Uterus (tissue), 3 donors: ENCODE measurements at regions not wholly inside any gene's neighbourhood (a gene's known extent, or its start where the extent isn't known, plus 50 kb on each side); places are given as distances from the start of the nearest gene placed in this dataset.
"Not testable (repeated sequence)": the region's sequence is repeated elsewhere in the genome, so short reads cannot be mapped to it uniquely, and the experiment has no call there.

Experiments used
- DNase-seq, 2 donors: peaks; one replicate each; pipeline ENCODE4 v3.0.0-alpha.2; 2019 to 2020
- H3K27ac ChIP-seq, 2 donors: fragments of 200-600 bp; sonication (generic); 1 replicate in 1 of 2; 2 replicates in 1 of 2; pipeline ENCODE4 v1.5.1; 2016 to 2018
- H3K27me3 ChIP-seq, 2 donors: fragments of 200-600 bp; sonication (generic); one replicate each; pipeline ENCODE4 v1.5.1; 2018 to 2019; ENCODE audit warnings: control low read depth in 1 of 2
- H3K36me3 ChIP-seq, 2 donors: fragments of 200-600 bp; sonication (generic); one replicate each; pipeline ENCODE4 v1.5.1; 2019; ENCODE audit warnings: control low read depth in 1 of 2
- H3K4me1 ChIP-seq, 2 donors: fragments of 200-600 bp; sonication (generic); one replicate each; pipeline ENCODE4 v1.5.1; 2018 to 2019; ENCODE audit warnings: control low read depth in 1 of 2
- H3K4me3 ChIP-seq, 2 donors: fragments of 200-600 bp; sonication (generic); 1 replicate in 1 of 2; 2 replicates in 1 of 2; pipeline ENCODE4 v1.5.1; 2018 to 2019; ENCODE audit warnings: mild to moderate bottlenecking in 1 of 2
- H3K9me3 ChIP-seq, 2 donors: fragments of 200-600 bp; sonication (generic); one replicate each; pipeline ENCODE4 v1.5.1; 2019; ENCODE audit warnings: control low read depth in 1 of 2
- CTCF ChIP-seq, 4 experiments: fragments of 200-600 bp in 2 of 4; fragments of 450-650 bp in 2 of 4; sonication (generic) in 2 of 4; IDR thresholded peaks; one replicate each; pipeline ENCODE4 v1.5.1; 2016 to 2019; ENCODE audit warnings: antibody characterized with exemption in 4 of 4, mild to moderate bottlenecking in 2 of 4, moderate library complexity in 1 of 4
- POLR2A ChIP-seq, 2 donors: fragments of 450-650 bp; IDR thresholded peaks; one replicate each; pipeline ENCODE4 v1.6.1; 2016; ENCODE audit warnings: antibody characterized with exemption in 2 of 2, mild to moderate bottlenecking in 1 of 2, moderate library complexity in 1 of 2
- intact Hi-C: fragments of 100-400 bp; cut with DNase I; formaldehyde crosslinking; loops from one replicate; pipeline ENCODE4 v1.15.1; 2023; ENCODE audit warnings: low total_unique reads
- donor health status: DM: yes; HTN: yes; CAD: no.

- Histone ChIP-seq H3K27me3 (no peaks in the 10 kb centered on the region), H3K9me3 (no peaks in the 10 kb centered on the region), H3K36me3 (no peaks in the 10 kb centered on the region), H3K27ac (no peak overlapping the region), H3K4me3 (no peak overlapping the region), H3K4me1 (no peaks in the 10 kb centered on the region)
- no peak for TF ChIP-seq POLR2A (IDR thresholded peaks at IDR 0.05)
- TF ChIP-seq CTCF (IDR thresholded peaks at IDR 0.05), result no peak
- no peak for DNase-seq
- intact Hi-C loops, result no loop called here
Observed at GRCh38 chr7:124247691-124248090, 214.8 kb upstream of the TMEM229A start.

GRCh38 chr7:124246262-124246863 lies 213.5 kb upstream of the TMEM229A start:
- DNase-seq, result no peak
- Histone ChIP-seq H3K4me1 (no peaks in the 10 kb centered on the region), H3K36me3 (no peaks in the 10 kb centered on the region), H3K27ac (no peak overlapping the region), H3K4me3 (no peak overlapping the region), H3K9me3 (no peaks in the 10 kb centered on the region), H3K27me3 (no peaks in the 10 kb centered on the region)
- TF ChIP-seq CTCF (IDR thresholded peaks at IDR 0.05) (no peak), POLR2A (IDR thresholded peaks at IDR 0.05) (no peak)
- intact Hi-C loops, result no loop called here

DNA sequence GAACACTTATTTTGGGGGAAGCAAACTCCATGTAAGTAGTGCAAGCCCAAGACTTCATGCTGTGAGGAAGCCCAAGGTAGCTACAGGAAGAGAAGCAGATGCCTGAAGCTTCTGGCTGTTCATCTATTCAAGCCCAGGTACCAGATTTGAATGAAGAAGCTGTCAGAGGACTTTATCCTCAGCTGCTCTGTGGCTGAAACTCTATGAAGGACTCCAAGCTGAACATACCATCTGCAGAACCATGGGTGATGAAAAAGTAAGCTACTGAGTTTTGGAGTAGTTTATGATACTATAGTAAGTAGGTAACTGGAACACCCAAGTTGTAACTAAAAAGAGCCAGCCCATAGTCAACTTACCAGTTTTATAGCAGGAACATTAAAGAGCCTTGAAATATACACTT lies 211.6 kb upstream of the TMEM229A start:
- H3K27me3 ChIP-seq, intact Hi-C loops, H3K36me3 ChIP-seq, H3K4me3 ChIP-seq, H3K27ac ChIP-seq, DNase-seq, H3K9me3 ChIP-seq, H3K4me1 ChIP-seq: not testable (repeated sequence)

DNA sequence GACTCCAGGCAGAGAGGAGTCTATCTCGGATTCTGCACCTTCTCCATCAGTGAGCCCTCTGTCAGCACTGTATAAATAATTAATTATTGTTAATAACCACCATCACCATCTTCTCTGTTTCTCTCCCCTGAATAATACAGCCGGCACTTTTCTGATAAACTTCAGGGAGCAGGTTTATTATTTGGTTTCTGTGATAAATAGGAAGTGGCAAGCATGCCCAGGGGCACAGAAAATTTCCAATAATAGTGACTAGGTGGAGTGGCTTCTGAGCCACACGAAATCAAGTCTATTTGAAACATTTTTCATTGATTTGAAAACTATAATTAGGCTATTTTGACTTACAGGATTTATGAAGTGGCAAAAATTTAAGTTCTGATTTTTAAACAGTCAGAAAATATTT lies 186.8 kb upstream of the TMEM229A start:
- H3K9me3 ChIP-seq, result no peaks in the 10 kb centered on the region
- no peaks in the 10 kb centered on the region for H3K36me3 ChIP-seq
- no peak overlapping the region for H3K4me3 ChIP-seq
- H3K27ac ChIP-seq, result no peak overlapping the region
- DNase-seq, result no peak
- no peaks in the 10 kb centered on the region for H3K27me3 ChIP-seq
- TF ChIP-seq CTCF (IDR thresholded peaks at IDR 0.05) (no peak), POLR2A (IDR thresholded peaks at IDR 0.05) (no peak)
- intact Hi-C loops, result no loop called here
- H3K4me1 ChIP-seq, result no peaks in the 10 kb centered on the region

DNA sequence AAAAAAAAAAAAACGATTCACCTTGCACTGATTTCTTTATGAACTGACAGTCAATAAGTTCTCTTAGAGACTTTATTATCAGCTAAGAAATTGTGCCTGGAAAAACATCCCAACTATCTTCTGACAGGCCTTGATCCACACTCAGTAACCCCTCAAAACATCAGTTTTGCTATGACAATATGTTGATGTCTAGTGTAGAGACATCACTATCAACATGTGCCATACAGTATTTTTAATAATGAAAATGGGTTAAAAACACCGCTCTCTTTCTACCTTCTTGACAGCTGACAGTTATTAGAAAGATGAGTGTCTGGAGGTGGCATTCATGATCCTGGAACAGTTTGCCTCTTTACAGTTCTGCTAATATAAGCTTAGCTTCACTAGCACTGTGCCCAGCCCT lies 175.8 kb upstream of the TMEM229A start:
- no peak for TF ChIP-seq CTCF (IDR thresholded peaks at IDR 0.05)
- no peak for TF ChIP-seq POLR2A (IDR thresholded peaks at IDR 0.05)
- Histone ChIP-seq H3K27me3 (no peaks in the 10 kb centered on the region), H3K4me3 (no peak overlapping the region), H3K4me1 (no peaks in the 10 kb centered on the region), H3K27ac (no peak overlapping the region), H3K36me3 (no peaks in the 10 kb centered on the region), H3K9me3 (no peaks in the 10 kb centered on the region)
- intact Hi-C loops, result no loop called here
- DNase-seq, result no peak

DNA sequence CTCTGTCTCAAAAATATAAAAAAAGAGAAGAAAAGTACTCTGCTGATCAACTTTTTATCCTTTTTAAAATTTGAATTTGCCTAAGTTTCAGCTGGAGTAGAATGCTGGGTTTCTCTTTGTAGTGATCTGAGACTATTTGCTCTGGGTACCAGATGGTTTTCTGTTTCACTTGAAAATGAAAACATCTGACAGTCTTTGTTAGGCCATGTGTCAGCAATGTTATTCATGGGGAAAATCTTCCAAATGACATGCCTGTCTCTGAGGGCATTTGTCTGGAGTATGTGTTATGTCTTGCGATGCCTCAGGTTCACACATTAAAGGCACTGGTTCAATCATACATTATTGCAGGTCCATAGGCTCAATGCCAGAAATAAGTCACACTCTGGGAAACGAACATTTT lies 175.3 kb upstream of the TMEM229A start:
- Histone ChIP-seq H3K9me3 (no peaks in the 10 kb centered on the region), H3K4me3 (no peak overlapping the region), H3K27me3 (no peaks in the 10 kb centered on the region), H3K27ac (no peak overlapping the region), H3K36me3 (no peaks in the 10 kb centered on the region), H3K4me1 (no peaks in the 10 kb centered on the region)
- TF ChIP-seq POLR2A (IDR thresholded peaks at IDR 0.05), result no peak
- no peak for TF ChIP-seq CTCF (IDR thresholded peaks at IDR 0.05)
- DNase-seq, result no peak
- intact Hi-C loops, result no loop called here
